Stimulated activated effector memory CD8-positive, alpha-beta T cell treated with anti-CD3 and anti-CD28 coated beads, Interleukin-12 subunit alpha, Interleukin-12 subunit beta, amount 100 ng/mL, for 72 hours (primary cell): ENCODE measurements at regions not wholly inside any gene's neighbourhood (a gene's known extent, or its start where the extent isn't known, plus 50 kb on each side); places are given as distances from the start of the nearest gene placed in this dataset.

ENCODE experiments used
- ATAC-seq: fragments of 150-1000 bp; cut with Tn5 transposase; 2 replicates; pipeline ENCODE4 v1.10.0; 2021
- DNase-seq, 2 donors: peaks; one replicate each; pipeline ENCODE4 v3.0.0; 2021 to 2022; ENCODE audit warnings: low spot score in 2 of 2
- H3K27ac Mint-ChIP-seq: one replicate; pipeline ENCODE4 v1.8.0; 2022; ENCODE audit warnings: mild to moderate bottlenecking, mixed read lengths
- H3K36me3 Mint-ChIP-seq: one replicate; pipeline ENCODE4 v1.8.0; 2022; ENCODE audit warnings: mild to moderate bottlenecking, mixed read lengths
- H3K4me1 Mint-ChIP-seq: one replicate; pipeline ENCODE4 v1.8.0; 2022; ENCODE audit warnings: mixed read lengths
- H3K4me3 Mint-ChIP-seq: one replicate; pipeline ENCODE4 v1.8.0; 2022; ENCODE audit warnings: mild to moderate bottlenecking, mixed read lengths
- H3K9me3 Mint-ChIP-seq: one replicate; pipeline ENCODE4 v1.8.0; 2022; ENCODE audit warnings: mixed read lengths

- ATAC-seq (no peak), DNase-seq (no peak)
- H3K4me1 Mint-ChIP-seq, result no peaks in the 10 kb centered on the region
- H3K9me3 Mint-ChIP-seq, result no peaks in the 10 kb centered on the region
- no peaks in the 10 kb centered on the region for H3K36me3 Mint-ChIP-seq
- H3K4me3 Mint-ChIP-seq, result no peak overlapping the region
- no peak overlapping the region for H3K27ac Mint-ChIP-seq
These were observed 73.3 kb upstream of the OTOS start for GRCh38 chr2:240213476-240214421.

DNA sequence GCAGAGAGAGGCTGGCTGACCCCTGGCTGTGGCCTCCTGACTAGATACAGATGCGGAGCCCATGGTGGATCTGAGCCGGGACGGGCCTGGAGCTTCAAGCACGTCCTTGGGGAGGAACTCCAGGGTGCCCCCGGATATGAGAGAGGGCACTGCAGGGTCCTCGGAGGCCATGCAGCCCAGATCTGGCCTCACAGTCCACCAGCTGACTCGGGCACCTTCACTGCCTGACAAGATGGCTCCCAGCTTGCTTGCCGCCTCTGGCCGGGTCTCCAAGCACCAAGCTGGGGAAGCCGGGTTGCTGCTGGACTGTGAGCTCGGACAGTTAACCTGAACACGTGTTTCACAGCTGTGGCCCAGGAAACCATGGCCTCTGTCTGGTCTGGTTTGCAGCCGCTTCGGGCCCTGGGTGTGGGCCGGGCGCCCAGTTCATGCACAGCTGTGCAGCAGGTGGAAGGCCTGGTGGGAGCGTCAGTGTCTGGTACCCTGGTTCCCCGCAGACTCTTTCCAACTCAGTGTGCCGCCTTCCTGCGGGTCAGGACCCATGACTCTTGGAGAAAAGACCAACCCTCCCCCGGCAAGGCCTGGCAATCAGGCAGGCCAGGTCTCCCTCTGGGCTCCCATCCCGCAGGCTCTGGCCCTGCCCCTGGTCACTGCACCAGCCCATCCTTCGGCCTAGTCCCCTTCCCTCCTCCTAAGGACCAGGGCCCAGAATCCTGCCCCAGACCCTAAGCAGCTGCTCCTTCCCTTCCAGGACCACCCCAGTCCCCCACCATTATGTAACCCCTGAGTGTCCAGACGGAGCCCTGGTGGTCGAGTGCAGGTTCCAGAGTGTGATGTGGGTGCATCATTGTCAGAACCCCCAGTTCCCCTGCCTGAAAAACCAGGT, 74.6 kb upstream of the OTOS start:
- no peak for DNase-seq
- Mint-ChIP-seq H3K9me3 (no peaks in the 10 kb centered on the region), H3K4me3 (no peak overlapping the region), H3K27ac (no peak overlapping the region), H3K36me3 (no peaks in the 10 kb centered on the region), H3K4me1 (no peaks in the 10 kb centered on the region)
- no peak for ATAC-seq

DNA sequence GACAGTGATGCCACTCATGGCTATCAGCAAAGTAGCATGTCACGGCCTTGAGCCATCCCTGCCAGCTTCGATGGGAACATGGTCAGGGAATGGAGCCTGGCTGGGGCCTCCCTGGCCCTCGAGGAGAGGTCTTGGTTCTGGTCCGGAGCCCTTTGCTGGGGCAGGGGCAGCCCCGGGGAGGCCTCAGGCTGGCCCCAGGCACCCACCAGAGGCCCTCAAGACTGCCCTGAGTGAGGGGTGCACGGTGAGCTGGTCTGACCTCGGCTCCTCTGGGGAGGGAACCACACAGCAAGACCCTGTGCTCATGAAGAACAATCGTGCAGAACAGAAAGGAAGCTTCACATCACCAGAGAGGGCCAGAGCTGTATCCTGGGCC, 75.2 kb upstream of the OTOS start:
- H3K9me3 Mint-ChIP-seq, result no peaks in the 10 kb centered on the region
- DNase-seq, result no peak

DNA sequence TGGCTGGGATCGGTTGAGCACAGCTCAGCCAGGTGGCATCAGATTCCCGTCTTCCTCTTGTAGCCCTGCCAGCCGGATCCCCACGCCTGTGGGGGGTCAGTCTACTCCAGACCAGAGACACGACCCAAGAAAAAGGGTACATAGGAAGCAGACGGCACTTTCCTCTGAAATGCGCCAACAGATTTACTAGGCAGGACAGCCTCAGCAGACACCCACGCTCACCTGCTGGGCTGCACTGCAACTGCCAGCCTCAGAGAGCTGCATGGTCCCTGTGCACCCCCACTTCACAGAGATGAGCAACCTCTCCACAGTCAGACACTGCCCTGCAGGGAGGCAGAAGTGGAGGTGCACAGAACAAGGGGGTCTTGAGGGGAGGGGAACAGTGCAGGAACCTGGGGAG, 75.7 kb upstream of the OTOS start:
- DNase-seq, result no peak
- Mint-ChIP-seq H3K4me3 (no peak overlapping the region), H3K9me3 (no peaks in the 10 kb centered on the region), H3K4me1 (no peaks in the 10 kb centered on the region), H3K27ac (no peak overlapping the region), H3K36me3 (no peaks in the 10 kb centered on the region)
- ATAC-seq, result no peak

More for the DNA sequence above, 75.2 kb upstream of the OTOS start:
- Mint-ChIP-seq H3K4me1 (no peaks in the 10 kb centered on the region), H3K27ac (no peak overlapping the region), H3K4me3 (no peak overlapping the region), H3K36me3 (no peaks in the 10 kb centered on the region)
- ATAC-seq, result no peak

DNA sequence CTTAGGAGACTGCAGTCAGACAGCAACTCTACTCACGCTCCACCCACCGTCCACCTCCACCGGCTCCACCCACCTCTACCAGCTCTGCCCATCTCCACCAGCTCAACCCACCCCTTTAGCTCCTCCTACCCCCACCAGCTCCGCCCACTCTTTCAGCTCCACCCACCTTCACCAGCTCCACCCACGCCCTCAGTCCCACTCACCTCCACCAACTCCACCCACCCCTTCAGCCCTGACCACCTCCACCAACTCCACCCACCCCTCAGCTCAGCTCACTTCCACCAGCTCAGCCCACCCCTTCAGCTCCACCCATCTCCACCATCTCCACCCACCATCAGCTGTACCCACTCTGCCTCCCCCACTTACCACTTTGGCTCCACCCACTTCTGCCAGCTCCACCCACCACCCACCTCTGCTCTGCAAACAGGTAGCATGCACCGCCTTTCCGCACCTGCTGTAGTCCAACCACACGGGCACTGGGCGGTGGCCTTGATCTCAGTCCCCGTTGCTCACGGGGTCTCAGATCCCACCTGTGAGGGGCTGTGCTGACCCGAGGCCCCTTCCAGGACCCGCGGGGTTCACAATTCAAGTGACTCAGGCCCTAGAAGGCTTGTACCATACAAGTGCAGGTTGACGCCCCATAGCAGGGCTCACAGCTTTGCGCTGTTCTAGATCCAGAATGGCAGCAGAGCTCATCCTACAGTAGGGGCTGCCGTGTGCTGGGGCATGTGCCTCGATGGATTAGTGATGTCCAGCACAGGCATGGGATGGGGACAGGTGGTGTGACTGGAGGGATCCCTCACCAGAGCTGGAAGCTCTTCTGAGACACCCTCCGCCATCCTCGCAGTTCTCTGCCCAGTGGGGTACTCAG, 77.2 kb upstream of the OTOS start:
- no peak overlapping the region for H3K27ac Mint-ChIP-seq

DNA sequence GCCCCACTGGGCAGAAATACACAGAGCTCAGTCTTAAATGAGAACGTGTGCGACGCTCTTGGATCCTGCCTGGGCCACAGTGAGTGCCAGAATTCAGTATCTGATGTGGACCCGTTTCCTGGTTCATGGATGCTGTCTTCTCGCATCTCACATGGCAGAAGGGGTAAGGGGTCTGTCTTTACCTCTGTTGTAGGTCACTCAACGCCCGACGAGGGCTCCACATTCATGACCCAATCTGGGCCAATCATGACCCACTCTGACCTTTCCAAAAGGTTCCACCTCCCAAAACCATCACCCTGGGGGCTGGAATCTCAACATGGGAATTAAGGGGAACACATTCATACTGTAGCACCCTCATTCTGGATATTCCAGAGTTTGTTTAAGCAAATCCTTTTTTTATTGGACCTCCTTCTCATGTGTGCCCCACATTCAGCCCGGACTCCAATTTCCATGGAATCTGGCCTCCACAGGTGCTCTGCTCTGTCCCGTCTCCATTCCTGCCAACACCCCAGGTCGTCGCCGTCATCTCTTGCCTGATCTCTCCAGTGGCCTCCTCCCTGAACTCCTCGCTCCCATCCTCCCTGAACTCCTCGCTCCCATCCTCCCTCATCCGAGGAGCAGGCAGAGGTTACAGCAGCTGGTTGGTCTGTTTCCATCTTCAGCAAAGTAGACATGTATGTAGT, 78.9 kb upstream of the OTOS start:
- DNase-seq, result no peak
- H3K36me3 Mint-ChIP-seq, result no peaks in the 10 kb centered on the region
- H3K4me3 Mint-ChIP-seq, result no peak overlapping the region
- H3K4me1 Mint-ChIP-seq, result no peaks in the 10 kb centered on the region
- no peak overlapping the region for H3K27ac Mint-ChIP-seq
- H3K9me3 Mint-ChIP-seq, result no peaks in the 10 kb centered on the region
- ATAC-seq, result no peak

More for the DNA sequence above, 77.2 kb upstream of the OTOS start:
- Mint-ChIP-seq H3K4me3 (no peak overlapping the region), H3K36me3 (no peaks in the 10 kb centered on the region), H3K4me1 (no peaks in the 10 kb centered on the region), H3K9me3 (no peaks in the 10 kb centered on the region)
- DNase-seq, result no peak
- ATAC-seq, result peak; percentile 11

- H3K36me3 Mint-ChIP-seq, result no peaks in the 10 kb centered on the region
- ATAC-seq, result no peak
- no peak overlapping the region for H3K27ac Mint-ChIP-seq
- no peak overlapping the region for H3K4me3 Mint-ChIP-seq
- DNase-seq, result no peak
- H3K9me3 Mint-ChIP-seq, result no peaks in the 10 kb centered on the region
- no peaks in the 10 kb centered on the region for H3K4me1 Mint-ChIP-seq
These were observed 79.9 kb upstream of the OTOS start for GRCh38 chr2:240220371-240220770.

DNA sequence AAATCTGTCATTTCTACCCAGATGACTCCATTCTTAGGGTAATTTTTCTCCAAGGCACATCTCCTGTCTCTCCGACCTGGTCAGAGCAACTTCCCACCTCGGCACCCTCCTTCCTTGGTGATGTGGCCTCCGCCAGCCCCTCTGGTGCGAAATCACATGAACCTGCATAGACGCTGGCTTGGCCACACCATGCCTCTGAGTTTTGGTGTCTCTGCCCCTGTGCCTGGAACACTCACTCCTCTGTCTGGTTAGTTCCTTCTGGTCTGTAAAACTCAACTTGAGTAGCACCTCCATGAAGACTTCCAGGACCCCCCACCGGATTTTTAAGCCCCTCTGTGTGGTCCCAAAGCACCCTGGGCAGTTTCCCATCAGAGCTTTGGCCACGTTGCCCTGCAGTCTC, 83.2 kb upstream of the OTOS start:
- H3K27ac Mint-ChIP-seq, result no peak overlapping the region
- DNase-seq, result no peak
- ATAC-seq, result no peak
- no peaks in the 10 kb centered on the region for H3K36me3 Mint-ChIP-seq
- H3K4me3 Mint-ChIP-seq, result no peak overlapping the region
- H3K9me3 Mint-ChIP-seq, result peaks cover 3% of the 10 kb centered on the region
- peaks cover 5% of the 10 kb centered on the region for H3K4me1 Mint-ChIP-seq

GRCh38 chr2:240224676-240225075, 84.2 kb upstream of the OTOS start:
- DNase-seq (no peak), ATAC-seq (no peak)
- Mint-ChIP-seq H3K9me3 (peaks cover 8% of the 10 kb centered on the region), H3K27ac (no peak overlapping the region), H3K4me3 (no peak overlapping the region), H3K36me3 (no peaks in the 10 kb centered on the region), H3K4me1 (peaks cover 5% of the 10 kb centered on the region)

DNA sequence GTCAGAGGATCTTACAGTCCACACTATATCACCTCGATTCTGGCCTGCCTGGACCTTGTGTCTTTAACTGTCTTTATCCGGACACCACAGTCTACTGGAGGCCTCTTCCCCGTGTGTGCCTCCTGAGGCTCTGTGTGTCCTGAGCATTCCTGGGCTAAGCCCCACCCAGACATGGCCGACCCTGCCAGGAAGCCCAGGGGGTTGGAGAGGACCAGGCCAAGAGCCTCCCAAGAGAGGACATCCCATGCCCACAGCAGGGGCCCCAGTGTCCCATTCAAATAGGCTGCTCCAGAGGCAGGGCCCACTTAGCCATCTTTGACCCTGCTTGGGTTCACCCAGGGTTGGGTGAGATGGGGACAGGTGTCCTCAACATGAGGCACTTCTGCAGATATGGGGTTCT, 84.7 kb upstream of the OTOS start:
- peaks cover 8% of the 10 kb centered on the region for H3K9me3 Mint-ChIP-seq
- H3K36me3 Mint-ChIP-seq, result no peaks in the 10 kb centered on the region
- peaks cover 5% of the 10 kb centered on the region for H3K4me1 Mint-ChIP-seq
- ATAC-seq (no peak), DNase-seq (no peak)
- no peak overlapping the region for H3K27ac Mint-ChIP-seq
- H3K4me3 Mint-ChIP-seq, result no peak overlapping the region

DNA sequence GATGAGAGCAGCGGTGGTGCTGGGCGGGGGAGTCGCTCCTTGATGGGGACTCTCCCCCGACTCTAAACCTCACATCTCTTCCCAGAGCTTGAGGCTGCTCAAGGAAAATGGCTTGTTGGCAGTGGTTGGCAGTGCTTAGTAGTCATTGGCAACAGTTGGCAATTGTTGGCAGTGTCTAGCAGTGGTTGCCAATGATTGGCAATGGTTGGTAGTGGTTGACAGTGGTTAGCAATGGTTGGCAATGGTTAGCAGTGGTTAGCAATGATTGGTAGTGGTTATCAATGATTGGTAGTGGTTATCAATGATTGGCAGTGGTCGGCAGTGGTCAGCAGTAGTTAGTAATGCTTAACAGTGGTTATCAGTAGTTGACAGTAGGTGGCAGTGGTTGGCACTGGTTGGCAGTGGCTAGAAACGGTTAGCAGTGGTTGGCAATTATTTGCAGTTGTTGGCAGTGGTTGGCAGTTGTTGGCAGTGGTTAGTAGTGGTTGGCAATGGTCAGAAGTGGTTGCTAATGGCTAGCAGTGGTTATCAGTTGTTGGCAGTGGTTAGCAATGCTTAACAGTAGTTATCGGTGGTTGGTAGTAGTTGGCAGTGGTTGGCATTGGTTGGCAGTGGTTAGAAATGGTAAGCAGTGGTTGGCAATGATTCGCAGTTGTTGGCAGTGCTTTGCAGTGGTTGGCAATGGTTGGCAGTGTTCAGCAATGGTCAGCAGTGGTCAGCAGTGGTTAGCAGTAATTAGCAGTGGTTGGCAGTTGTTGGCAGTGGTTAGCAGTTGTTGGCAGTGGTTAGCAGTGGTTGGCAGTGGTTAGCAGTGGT, 85.4 kb upstream of the OTOS start:
- Mint-ChIP-seq H3K27ac (no peak overlapping the region), H3K4me1 (peaks cover 5% of the 10 kb centered on the region), H3K4me3 (no peak overlapping the region), H3K36me3 (no peaks in the 10 kb centered on the region), H3K9me3 (peaks cover 8% of the 10 kb centered on the region)
- ATAC-seq (no peak), DNase-seq (no peak)

GRCh38 chr2:240226672-240227537, 86.4 kb upstream of the OTOS start:
- Mint-ChIP-seq H3K36me3 (no peaks in the 10 kb centered on the region), H3K9me3 (peaks cover 8% of the 10 kb centered on the region), H3K27ac (no peak overlapping the region), H3K4me3 (no peak overlapping the region), H3K4me1 (peaks cover 5% of the 10 kb centered on the region)
- ATAC-seq, result no peak
- DNase-seq, result no peak
